ENCODE measurements at regions not wholly inside any gene's neighbourhood (a gene's known extent, or its start where the extent isn't known, plus 50 kb on each side); places are given as distances from the start of the nearest gene placed in this dataset.

GRCh38 chr11:116692318-116693101 lies 80.3 kb downstream of the BUD13 start (continued):
- TF ChIP-seq, protein P1, sequence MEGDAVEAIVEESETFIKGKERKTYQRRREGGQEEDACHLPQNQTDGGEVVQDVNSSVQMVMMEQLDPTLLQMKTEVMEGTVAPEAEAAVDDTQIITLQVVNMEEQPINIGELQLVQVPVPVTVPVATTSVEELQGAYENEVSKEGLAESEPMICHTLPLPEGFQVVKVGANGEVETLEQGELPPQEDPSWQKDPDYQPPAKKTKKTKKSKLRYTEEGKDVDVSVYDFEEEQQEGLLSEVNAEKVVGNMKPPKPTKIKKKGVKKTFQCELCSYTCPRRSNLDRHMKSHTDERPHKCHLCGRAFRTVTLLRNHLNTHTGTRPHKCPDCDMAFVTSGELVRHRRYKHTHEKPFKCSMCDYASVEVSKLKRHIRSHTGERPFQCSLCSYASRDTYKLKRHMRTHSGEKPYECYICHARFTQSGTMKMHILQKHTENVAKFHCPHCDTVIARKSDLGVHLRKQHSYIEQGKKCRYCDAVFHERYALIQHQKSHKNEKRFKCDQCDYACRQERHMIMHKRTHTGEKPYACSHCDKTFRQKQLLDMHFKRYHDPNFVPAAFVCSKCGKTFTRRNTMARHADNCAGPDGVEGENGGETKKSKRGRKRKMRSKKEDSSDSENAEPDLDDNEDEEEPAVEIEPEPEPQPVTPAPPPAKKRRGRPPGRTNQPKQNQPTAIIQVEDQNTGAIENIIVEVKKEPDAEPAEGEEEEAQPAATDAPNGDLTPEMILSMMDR (IDR thresholded peaks at IDR 0.05): no peak
- TF ChIP-seq FOXM1 (IDR thresholded peaks at IDR 0.05; ENCODE audit: low read depth): no peak
- no peak for TF ChIP-seq SIN3A (IDR thresholded peaks at IDR 0.05; ENCODE audit: borderline replicate concordance, low read depth, low read length)
- TF ChIP-seq POLR2AphosphoS5 (IDR thresholded peaks at IDR 0.05; ENCODE audit: low read depth, low read length): no peak
- TF ChIP-seq GABPA (IDR thresholded peaks at IDR 0.05; ENCODE audit: low read depth): no peak
- no peak for TF ChIP-seq ZBTB33 (IDR thresholded peaks at IDR 0.05; ENCODE audit: borderline replicate concordance, low read depth)

- CTCF ChIA-PET: interaction anchor here (0.6 to 2.4 kb wide), 64 partner anchors 9 to 1967 kb away, joined by 3 to 36 read pairs (median 4); no protein-coding TSS in a partner anchor
- H3K4me3 ChIP-seq (ENCODE audit: low read depth in 2 of 2, low read length in 1 of 2): peak overlapping the region in 1 of 2 experiments; percentile 24; a peak in 1 of 4 replicates
- DNase-seq: peak; percentile 91
- no peak overlapping the region for H3K9ac ChIP-seq
- TF ChIP-seq RAD21 (IDR thresholded peaks at IDR 0.05; ENCODE audit: low read length) (peak; percentile 94), NRF1 (IDR thresholded peaks at IDR 0.05; ENCODE audit: low read depth, low read length) (no peak), SMC3 (IDR thresholded peaks at IDR 0.05; ENCODE audit: low read depth, low read length) (peak; percentile 70), RCOR1 (IDR thresholded peaks at IDR 0.05; ENCODE audit: low read length) (peak; percentile 10; the same call in 1 of the 2 replicates)
- TF ChIP-seq, protein P1 (IDR thresholded peaks at IDR 0.05): peak; percentile 91
- no peaks in the 10 kb centered on the region for H3K36me3 ChIP-seq (replicated peaks in 1 of 2; ENCODE audit: control insufficient read depth in 1 of 2, insufficient read depth in 2 of 2, low read length in 1 of 2)
- H3K9me2 ChIP-seq: no peaks in the 10 kb centered on the region
- no peak overlapping the region for H2AFZ ChIP-seq (ENCODE audit: low read depth)
- no peaks in the 10 kb centered on the region for H3K9me3 ChIP-seq
- WGBS (ENCODE audit: low lambda C conversion rate): 11% methylated on average over 10 of the region's 10 CpGs
- H3K4me1 ChIP-seq (ENCODE audit: control insufficient read depth in 1 of 2, insufficient read depth in 2 of 2, low read depth in 1 of 2, low read length in 1 of 2): peaks cover 0 to 18% of the 10 kb centered on the region in 2 experiments; a peak in 1 of 4 replicates
- no peaks in the 10 kb centered on the region for H3K27me3 ChIP-seq (ENCODE audit: insufficient read depth)
- no peaks in the 10 kb centered on the region for H3K79me2 ChIP-seq (ENCODE audit: insufficient read depth)
- H3F3A ChIP-seq (replicated peaks; ENCODE audit: insufficient read depth): no peaks in the 10 kb centered on the region
- H4K20me1 ChIP-seq (ENCODE audit: insufficient read depth): no peaks in the 10 kb centered on the region
- H3K27ac ChIP-seq (ENCODE audit: low read depth in 2 of 2, low read length in 1 of 2): no peak overlapping the region
- POLR2A ChIA-PET: interaction anchor here (1.2 to 2.1 kb wide), 3 partner anchors 187 to 274 kb away, joined by 5 to 6 read pairs (median 5); no protein-coding TSS in a partner anchor
- no peak overlapping the region for H3K4me2 ChIP-seq
Measured at GRCh38 chr11:116691771-116692177, 81.0 kb downstream of the BUD13 start.

Measured in SK-N-SH (cell line).